ENCODE measurements at regions not wholly inside any gene's neighbourhood (a gene's known extent, or its start where the extent isn't known, plus 50 kb on each side); places are given as distances from the start of the nearest gene placed in this dataset.

GRCh38 chr1:164937291-164937690 lies 378.3 kb downstream of the PBX1 start:
- TF ChIP-seq CTCF (conservative IDR thresholded peaks at IDR 0.05 in 1 of 2, IDR thresholded peaks at IDR 0.05 in 1 of 2; ENCODE audit: extremely low read depth in 1 of 2, insufficient read depth in 1 of 2, low read depth in 1 of 2, low read length in 2 of 2) (no peak), EZH2 (IDR thresholded peaks at IDR 0.05; ENCODE audit: borderline replicate concordance, low read length) (no peak)

Data from mammary epithelial cell (primary cell).